ENCODE measurements at regions not wholly inside any gene's neighbourhood (a gene's known extent, or its start where the extent isn't known, plus 50 kb on each side); places are given as distances from the start of the nearest gene placed in this dataset.

DNA sequence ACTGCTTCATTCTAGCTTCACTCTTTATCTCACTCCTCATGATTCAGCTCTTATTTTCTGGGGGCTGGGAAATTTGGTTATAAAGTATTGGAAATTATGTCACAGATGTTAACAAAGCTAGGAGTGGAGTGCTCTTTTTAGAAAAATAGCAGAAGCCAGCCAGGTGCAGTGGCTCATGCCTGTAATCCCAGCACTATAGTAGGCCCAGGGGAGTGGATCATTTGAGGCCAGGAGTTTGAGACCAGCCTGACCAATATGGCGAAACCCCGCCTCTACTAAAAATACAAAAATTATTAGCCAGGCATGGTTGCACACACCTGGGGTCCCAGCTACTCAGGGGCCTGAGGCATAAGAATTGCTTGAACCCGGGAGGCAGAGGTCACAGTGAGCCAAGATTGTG, 97.2 kb upstream of the GUCY1A1 start:
- no peak for TF ChIP-seq PHF8 (IDR thresholded peaks at IDR 0.05; ENCODE audit: borderline replicate concordance, low read depth)
- no peak for TF ChIP-seq HOXA7 (CRISPR knock-in tag; IDR thresholded peaks at IDR 0.05)
- no peak for TF ChIP-seq RCOR1 (IDR thresholded peaks at IDR 0.05; ENCODE audit: low read depth, low read length)
- TF ChIP-seq, protein P1, sequence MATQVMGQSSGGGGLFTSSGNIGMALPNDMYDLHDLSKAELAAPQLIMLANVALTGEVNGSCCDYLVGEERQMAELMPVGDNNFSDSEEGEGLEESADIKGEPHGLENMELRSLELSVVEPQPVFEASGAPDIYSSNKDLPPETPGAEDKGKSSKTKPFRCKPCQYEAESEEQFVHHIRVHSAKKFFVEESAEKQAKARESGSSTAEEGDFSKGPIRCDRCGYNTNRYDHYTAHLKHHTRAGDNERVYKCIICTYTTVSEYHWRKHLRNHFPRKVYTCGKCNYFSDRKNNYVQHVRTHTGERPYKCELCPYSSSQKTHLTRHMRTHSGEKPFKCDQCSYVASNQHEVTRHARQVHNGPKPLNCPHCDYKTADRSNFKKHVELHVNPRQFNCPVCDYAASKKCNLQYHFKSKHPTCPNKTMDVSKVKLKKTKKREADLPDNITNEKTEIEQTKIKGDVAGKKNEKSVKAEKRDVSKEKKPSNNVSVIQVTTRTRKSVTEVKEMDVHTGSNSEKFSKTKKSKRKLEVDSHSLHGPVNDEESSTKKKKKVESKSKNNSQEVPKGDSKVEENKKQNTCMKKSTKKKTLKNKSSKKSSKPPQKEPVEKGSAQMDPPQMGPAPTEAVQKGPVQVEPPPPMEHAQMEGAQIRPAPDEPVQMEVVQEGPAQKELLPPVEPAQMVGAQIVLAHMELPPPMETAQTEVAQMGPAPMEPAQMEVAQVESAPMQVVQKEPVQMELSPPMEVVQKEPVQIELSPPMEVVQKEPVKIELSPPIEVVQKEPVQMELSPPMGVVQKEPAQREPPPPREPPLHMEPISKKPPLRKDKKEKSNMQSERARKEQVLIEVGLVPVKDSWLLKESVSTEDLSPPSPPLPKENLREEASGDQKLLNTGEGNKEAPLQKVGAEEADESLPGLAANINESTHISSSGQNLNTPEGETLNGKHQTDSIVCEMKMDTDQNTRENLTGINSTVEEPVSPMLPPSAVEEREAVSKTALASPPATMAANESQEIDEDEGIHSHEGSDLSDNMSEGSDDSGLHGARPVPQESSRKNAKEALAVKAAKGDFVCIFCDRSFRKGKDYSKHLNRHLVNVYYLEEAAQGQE (IDR thresholded peaks at IDR 0.05) = no peak
- TF ChIP-seq, protein P2, sequence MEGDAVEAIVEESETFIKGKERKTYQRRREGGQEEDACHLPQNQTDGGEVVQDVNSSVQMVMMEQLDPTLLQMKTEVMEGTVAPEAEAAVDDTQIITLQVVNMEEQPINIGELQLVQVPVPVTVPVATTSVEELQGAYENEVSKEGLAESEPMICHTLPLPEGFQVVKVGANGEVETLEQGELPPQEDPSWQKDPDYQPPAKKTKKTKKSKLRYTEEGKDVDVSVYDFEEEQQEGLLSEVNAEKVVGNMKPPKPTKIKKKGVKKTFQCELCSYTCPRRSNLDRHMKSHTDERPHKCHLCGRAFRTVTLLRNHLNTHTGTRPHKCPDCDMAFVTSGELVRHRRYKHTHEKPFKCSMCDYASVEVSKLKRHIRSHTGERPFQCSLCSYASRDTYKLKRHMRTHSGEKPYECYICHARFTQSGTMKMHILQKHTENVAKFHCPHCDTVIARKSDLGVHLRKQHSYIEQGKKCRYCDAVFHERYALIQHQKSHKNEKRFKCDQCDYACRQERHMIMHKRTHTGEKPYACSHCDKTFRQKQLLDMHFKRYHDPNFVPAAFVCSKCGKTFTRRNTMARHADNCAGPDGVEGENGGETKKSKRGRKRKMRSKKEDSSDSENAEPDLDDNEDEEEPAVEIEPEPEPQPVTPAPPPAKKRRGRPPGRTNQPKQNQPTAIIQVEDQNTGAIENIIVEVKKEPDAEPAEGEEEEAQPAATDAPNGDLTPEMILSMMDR (IDR thresholded peaks at IDR 0.05) = no peak
- TF ChIP-seq EP300 (IDR thresholded peaks at IDR 0.05) = no peak
- TF ChIP-seq SMC3 (IDR thresholded peaks at IDR 0.05) = no peak
- no peak for TF ChIP-seq CHD4 (IDR thresholded peaks at IDR 0.05; ENCODE audit: borderline replicate concordance)
- no peak for TF ChIP-seq POLR2A (IDR thresholded peaks at IDR 0.05; ENCODE audit: low read length)
- TF ChIP-seq CBX2 (IDR thresholded peaks at IDR 0.05; ENCODE audit: borderline replicate concordance, low read depth) = no peak
- no peak for TF ChIP-seq NPAS2 (CRISPR knock-in tag; IDR thresholded peaks at IDR 0.05; ENCODE audit: borderline replicate concordance)
- TF ChIP-seq BHLHE40 (IDR thresholded peaks at IDR 0.05; ENCODE audit: low read depth, low read length) = no peak

Data from A549 (cell line).